ENCODE measurements at regions not wholly inside any gene's neighbourhood (a gene's known extent, or its start where the extent isn't known, plus 50 kb on each side); places are given as distances from the start of the nearest gene placed in this dataset.

DNA sequence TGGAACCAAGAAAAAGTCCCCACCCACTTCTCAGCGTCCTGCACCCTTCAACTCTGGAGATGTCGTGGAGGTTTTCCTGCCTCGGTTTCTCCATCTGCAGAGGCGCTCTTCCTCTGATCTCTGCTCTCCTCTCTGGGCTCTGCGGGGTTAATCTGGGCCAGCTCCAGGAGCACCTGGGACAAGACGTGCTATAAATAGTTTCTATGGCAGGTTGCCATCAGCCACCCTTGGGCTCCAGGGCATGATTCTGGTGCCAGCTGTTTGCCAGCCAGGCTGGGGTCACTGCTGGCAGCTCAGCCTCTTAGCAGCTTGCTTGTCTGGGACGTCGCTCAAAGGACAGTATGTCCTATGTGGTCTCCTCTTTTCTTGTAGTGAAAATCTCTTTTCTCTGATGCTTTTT is 137.1 kb downstream of the ACTL8 start:
- Histone ChIP-seq H3K9me3 (no peaks in the 10 kb centered on the region), H3K36me3 (no peaks in the 10 kb centered on the region), H3K4me3 (no peak overlapping the region), H3K27ac (no peak overlapping the region), H3K27me3 (peaks cover 0 to 35% of the 10 kb centered on the region in 2 donors), H3K4me1 (no peaks in the 10 kb centered on the region)
- WGBS, 2 donors, result 71 to 73% methylated on average over 8 of the region's 8 CpGs
- TF ChIP-seq, protein P1, sequence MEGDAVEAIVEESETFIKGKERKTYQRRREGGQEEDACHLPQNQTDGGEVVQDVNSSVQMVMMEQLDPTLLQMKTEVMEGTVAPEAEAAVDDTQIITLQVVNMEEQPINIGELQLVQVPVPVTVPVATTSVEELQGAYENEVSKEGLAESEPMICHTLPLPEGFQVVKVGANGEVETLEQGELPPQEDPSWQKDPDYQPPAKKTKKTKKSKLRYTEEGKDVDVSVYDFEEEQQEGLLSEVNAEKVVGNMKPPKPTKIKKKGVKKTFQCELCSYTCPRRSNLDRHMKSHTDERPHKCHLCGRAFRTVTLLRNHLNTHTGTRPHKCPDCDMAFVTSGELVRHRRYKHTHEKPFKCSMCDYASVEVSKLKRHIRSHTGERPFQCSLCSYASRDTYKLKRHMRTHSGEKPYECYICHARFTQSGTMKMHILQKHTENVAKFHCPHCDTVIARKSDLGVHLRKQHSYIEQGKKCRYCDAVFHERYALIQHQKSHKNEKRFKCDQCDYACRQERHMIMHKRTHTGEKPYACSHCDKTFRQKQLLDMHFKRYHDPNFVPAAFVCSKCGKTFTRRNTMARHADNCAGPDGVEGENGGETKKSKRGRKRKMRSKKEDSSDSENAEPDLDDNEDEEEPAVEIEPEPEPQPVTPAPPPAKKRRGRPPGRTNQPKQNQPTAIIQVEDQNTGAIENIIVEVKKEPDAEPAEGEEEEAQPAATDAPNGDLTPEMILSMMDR (IDR thresholded peaks at IDR 0.05), result no peak
- TF ChIP-seq EP300 (IDR thresholded peaks at IDR 0.05) (no peak), POLR2A (IDR thresholded peaks at IDR 0.05) (no peak)
- no peak for DNase-seq (ENCODE audit: low spot score in 2 of 2)

DNA sequence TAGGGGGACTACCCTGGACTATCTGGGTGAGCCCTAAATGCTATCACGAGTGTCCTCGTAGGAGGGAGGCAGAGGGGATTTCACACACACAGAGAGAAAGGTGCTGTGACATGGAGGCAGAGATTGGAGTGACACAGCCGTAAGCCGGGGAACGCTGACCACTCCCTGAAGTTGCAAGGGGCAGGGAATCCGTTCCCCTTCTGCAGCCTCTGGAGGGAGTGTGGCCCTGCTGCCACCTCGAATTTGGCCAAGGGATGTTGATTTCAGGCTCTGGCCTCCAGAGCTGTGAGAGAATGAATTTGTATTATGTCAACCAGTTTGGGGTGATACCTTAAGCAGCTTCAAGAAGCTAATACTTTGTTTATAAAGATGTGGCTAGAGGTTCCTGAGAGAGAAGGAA is 137.7 kb downstream of the ACTL8 start:
- H3K36me3 ChIP-seq, result no peaks in the 10 kb centered on the region
- WGBS, 2 donors, result 43 to 50% methylated on average over 7 of the region's 7 CpGs
- H3K4me1 ChIP-seq, result no peaks in the 10 kb centered on the region
- H3K27ac ChIP-seq, result no peak overlapping the region
- no peaks in the 10 kb centered on the region for H3K9me3 ChIP-seq
- H3K27me3 ChIP-seq, result peaks cover 0 to 31% of the 10 kb centered on the region in 2 donors
- DNase-seq (ENCODE audit: low spot score in 2 of 2), result no peak
- TF ChIP-seq, protein P1 (IDR thresholded peaks at IDR 0.05), result no peak
- TF ChIP-seq EP300 (IDR thresholded peaks at IDR 0.05) (no peak), POLR2A (IDR thresholded peaks at IDR 0.05) (no peak)
- no peak overlapping the region for H3K4me3 ChIP-seq

DNA sequence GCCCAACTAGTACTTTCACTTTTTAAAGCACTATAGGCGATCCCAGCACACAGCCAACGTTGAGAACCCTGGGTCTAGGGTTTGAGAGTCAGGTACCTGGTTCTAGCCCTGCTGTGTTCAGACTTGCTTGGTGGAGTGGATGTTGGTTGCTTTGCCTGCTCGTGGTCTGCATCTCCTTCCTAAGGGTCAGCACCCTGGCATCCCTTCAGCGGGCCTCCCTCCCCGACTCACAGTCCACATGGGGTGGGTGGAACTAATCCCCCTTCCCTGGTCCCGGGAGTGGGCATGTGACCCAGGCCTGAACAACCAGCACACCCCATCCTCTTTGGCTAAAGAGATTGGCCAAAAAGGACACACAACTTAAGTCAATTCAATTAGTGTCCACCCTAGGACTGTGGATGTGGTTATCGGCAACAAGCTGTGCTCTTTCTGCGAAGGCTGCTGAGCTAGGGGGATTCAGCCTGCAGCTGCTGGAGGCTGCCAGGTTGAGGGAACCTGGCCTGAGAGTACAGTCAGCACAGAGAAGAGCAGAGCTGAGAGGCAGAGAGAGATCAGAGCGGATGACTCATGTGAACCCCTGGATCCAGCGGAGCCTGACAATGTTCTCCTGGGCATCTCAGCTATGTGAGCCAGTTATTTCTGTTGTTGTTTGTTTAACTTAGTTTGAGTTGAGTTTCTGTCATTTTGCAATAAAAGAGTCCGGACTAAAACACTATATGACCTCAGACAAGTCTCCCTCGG is 138.9 kb downstream of the ACTL8 start:
- H3K27ac ChIP-seq, result no peak overlapping the region
- no peak overlapping the region for H3K4me3 ChIP-seq
- no peaks in the 10 kb centered on the region for H3K9me3 ChIP-seq
- no peak for DNase-seq (ENCODE audit: low spot score in 2 of 2)
- H3K27me3 ChIP-seq, result peaks cover 0 to 27% of the 10 kb centered on the region in 2 donors
- H3K4me1 ChIP-seq, result no peaks in the 10 kb centered on the region
- TF ChIP-seq EP300 (IDR thresholded peaks at IDR 0.05) (no peak), POLR2A (IDR thresholded peaks at IDR 0.05) (no peak)
- TF ChIP-seq, protein P1 (IDR thresholded peaks at IDR 0.05), result no peak
- no peaks in the 10 kb centered on the region for H3K36me3 ChIP-seq
- 76% methylated on average over 8 to 9 of the region's 12 CpGs for WGBS, 2 donors

DNA sequence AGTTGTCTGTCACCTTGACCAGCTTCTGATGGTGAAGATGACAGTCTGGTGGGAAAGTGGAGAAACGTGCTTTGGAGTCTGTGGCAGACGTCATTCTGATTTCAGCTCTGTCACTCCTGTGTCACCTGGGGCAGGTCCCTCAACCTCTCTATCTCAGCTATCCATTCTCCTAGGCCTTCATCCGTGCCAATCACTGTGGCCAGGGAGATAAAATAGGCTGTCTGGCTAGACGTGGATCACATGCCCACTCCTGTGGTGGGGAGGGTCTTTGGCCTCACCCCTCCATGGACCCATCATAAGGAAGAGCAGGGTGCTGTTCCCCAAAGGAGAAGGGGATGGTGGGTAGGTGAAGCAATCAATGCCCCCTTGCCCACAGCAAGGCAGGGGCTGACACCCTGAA is 140.3 kb downstream of the ACTL8 start:
- DNase-seq (ENCODE audit: low spot score in 2 of 2), result no peak
- 71 to 72% methylated on average over 4 of the region's 4 CpGs for WGBS, 2 donors
- H3K27ac ChIP-seq, result no peak overlapping the region
- no peaks in the 10 kb centered on the region for H3K36me3 ChIP-seq
- TF ChIP-seq, protein P1 (IDR thresholded peaks at IDR 0.05), result no peak
- no peak for TF ChIP-seq EP300 (IDR thresholded peaks at IDR 0.05)
- no peak for TF ChIP-seq POLR2A (IDR thresholded peaks at IDR 0.05)
- no peaks in the 10 kb centered on the region for H3K4me1 ChIP-seq
- no peaks in the 10 kb centered on the region for H3K9me3 ChIP-seq
- H3K27me3 ChIP-seq, result peaks cover 0 to 15% of the 10 kb centered on the region in 2 donors
- no peak overlapping the region for H3K4me3 ChIP-seq

DNA sequence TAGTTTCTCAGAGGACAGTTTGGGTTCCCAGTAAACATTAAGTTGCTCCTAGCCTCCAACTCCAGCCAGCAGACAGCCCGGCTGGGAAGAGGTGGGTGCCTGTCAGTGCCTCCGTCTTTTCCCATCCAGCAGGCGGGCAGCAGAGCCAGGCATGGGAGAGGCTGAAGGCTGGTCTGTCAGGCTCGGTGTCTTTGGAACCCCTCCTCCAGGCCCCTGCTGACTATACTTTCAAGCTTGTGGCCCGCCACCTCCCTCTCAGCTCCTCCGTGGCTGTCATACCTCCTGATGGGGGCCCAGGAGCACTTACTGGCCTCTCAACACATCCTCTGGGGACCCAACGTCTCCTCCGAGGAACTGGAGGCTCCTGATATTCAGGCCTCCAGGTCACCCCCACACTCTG is 140.9 kb downstream of the ACTL8 start:
- H3K27ac ChIP-seq, result no peak overlapping the region
- WGBS, 2 donors, result 78 to 80% methylated on average over 7 to 8 of the region's 8 CpGs
- H3K9me3 ChIP-seq, result no peaks in the 10 kb centered on the region
- no peak for DNase-seq (ENCODE audit: low spot score in 2 of 2)
- H3K4me1 ChIP-seq, result no peaks in the 10 kb centered on the region
- H3K4me3 ChIP-seq, result no peak overlapping the region
- TF ChIP-seq POLR2A (IDR thresholded peaks at IDR 0.05) (no peak), EP300 (IDR thresholded peaks at IDR 0.05) (no peak)
- TF ChIP-seq, protein P1 (IDR thresholded peaks at IDR 0.05), result no peak
- H3K36me3 ChIP-seq, result no peaks in the 10 kb centered on the region
- peaks cover 0 to 12% of the 10 kb centered on the region in 2 donors for H3K27me3 ChIP-seq

All from tibial nerve (tissue), 4 donors.